ENCODE measurements at regions not wholly inside any gene's neighbourhood (a gene's known extent, or its start where the extent isn't known, plus 50 kb on each side); places are given as distances from the start of the nearest gene placed in this dataset.

GRCh38 chr6:143621876-143622605 lies 55.7 kb upstream of the PHACTR2 start:
- DNase-seq: no peak

GRCh38 chr6:143621159-143621873 lies 56.4 kb upstream of the PHACTR2 start:
- DNase-seq: no peak

- no peak for DNase-seq
Measured at GRCh38 chr6:143620447-143620846, 57.3 kb upstream of the PHACTR2 start.

GRCh38 chr6:143619824-143620401 lies 57.9 kb upstream of the PHACTR2 start:
- no peak for DNase-seq

- no peak for DNase-seq
Measured at GRCh38 chr6:143616741-143617140, 61.0 kb upstream of the PHACTR2 start.

- no peak for DNase-seq
Measured at GRCh38 chr6:143615785-143616184, 62.0 kb upstream of the PHACTR2 start.

GRCh38 chr6:143614235-143614634 lies 63.5 kb upstream of the PHACTR2 start:
- DNase-seq: no peak

- DNase-seq: no peak
Measured at GRCh38 chr6:143613749-143614148, 64.0 kb upstream of the PHACTR2 start.

- DNase-seq: no peak
Measured at GRCh38 chr6:143612186-143612585, 65.6 kb upstream of the PHACTR2 start.

GRCh38 chr6:143611580-143611979 lies 66.2 kb upstream of the PHACTR2 start:
- no peak for DNase-seq

- no peak for DNase-seq
Measured at GRCh38 chr6:143609972-143610371, 67.8 kb upstream of the PHACTR2 start.

- DNase-seq: no peak
Measured at GRCh38 chr6:143609501-143609900, 68.3 kb upstream of the PHACTR2 start.

GRCh38 chr6:143608906-143609305 lies 68.9 kb upstream of the PHACTR2 start:
- DNase-seq: no peak

- no peak for DNase-seq
Measured at GRCh38 chr6:143607974-143608373, 69.8 kb upstream of the PHACTR2 start.

GRCh38 chr6:143607168-143607567 lies 70.6 kb upstream of the PHACTR2 start:
- DNase-seq: no peak

GRCh38 chr6:143605906-143606521 lies 71.8 kb upstream of the PHACTR2 start:
- no peak for DNase-seq

- no peak for DNase-seq
Measured at GRCh38 chr6:143603455-143603854, 74.3 kb upstream of the PHACTR2 start.

GRCh38 chr6:143601504-143601903 lies 76.3 kb upstream of the PHACTR2 start:
- no peak for DNase-seq

- DNase-seq: no peak
Measured at GRCh38 chr6:143600821-143601220, 76.9 kb upstream of the PHACTR2 start.

GRCh38 chr6:143598466-143599080 lies 79.2 kb upstream of the PHACTR2 start:
- no peak for DNase-seq

- DNase-seq: no peak
Measured at GRCh38 chr6:143596866-143597265, 80.9 kb upstream of the PHACTR2 start.

GRCh38 chr6:143595251-143596036 lies 82.3 kb upstream of the PHACTR2 start:
- DNase-seq: no peak

Measured in activated CD4-positive, alpha-beta T cell treated with anti-CD3 and anti-CD28 coated beads, Interleukin-2, amount 50 U/mL, for 16 hours (primary cell).